ENCODE measurements at regions not wholly inside any gene's neighbourhood (a gene's known extent, or its start where the extent isn't known, plus 50 kb on each side); places are given as distances from the start of the nearest gene placed in this dataset.
"Not testable (repeated sequence)": the region's sequence is repeated elsewhere in the genome, so short reads cannot be mapped to it uniquely, and the experiment has no call there.

- Mint-ChIP-seq H3K9me3 (peaks cover 4% of the 10 kb centered on the region), H3K27ac (no peak overlapping the region), H3K4me3 (no peak overlapping the region), H3K4me1 (no peaks in the 10 kb centered on the region), H3K27me3 (no peaks in the 10 kb centered on the region), H3K36me3 (peaks cover 3% of the 10 kb centered on the region)
- no peak for ATAC-seq (ENCODE audit: low read depth)
- DNase-seq (ENCODE audit: low spot score in 2 of 2): no peak
These were observed 1004.9 kb upstream of the ZEB2 start for GRCh38 chr2:145524836-145525235.

- Mint-ChIP-seq H3K4me1 (no peaks in the 10 kb centered on the region), H3K27ac (no peak overlapping the region), H3K4me3 (no peak overlapping the region), H3K36me3 (peaks cover 3% of the 10 kb centered on the region), H3K27me3 (no peaks in the 10 kb centered on the region), H3K9me3 (peaks cover 4% of the 10 kb centered on the region)
- ATAC-seq (ENCODE audit: low read depth) (no peak), DNase-seq (ENCODE audit: low spot score in 2 of 2) (no peak)
These were observed 1004.4 kb upstream of the ZEB2 start for GRCh38 chr2:145524303-145524702.

DNA sequence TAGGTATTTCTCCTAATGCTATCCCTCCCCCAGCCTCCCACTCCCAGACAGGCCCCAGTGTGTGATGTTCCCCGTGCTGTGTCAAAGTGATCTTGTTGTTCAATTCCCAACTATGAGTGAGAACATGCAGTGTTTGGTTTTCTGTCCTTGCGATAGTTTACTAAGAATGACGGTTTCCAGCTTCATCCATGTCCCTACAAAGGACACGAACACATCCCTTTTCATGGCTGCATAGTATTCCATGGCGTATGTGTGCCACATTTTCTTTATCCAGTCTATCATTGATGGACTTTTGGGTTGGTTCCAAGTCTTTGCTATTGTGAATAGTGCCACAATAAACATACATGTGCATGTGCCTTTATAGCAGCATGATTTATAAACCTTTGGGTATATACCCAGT lies 999.3 kb upstream of the ZEB2 start:
- ATAC-seq (ENCODE audit: low read depth); DNase-seq (ENCODE audit: low spot score in 2 of 2); H3K4me1 Mint-ChIP-seq; H3K36me3 Mint-ChIP-seq; H3K9me3 Mint-ChIP-seq; H3K4me3 Mint-ChIP-seq; H3K27ac Mint-ChIP-seq; H3K27me3 Mint-ChIP-seq: not testable (repeated sequence)

DNA sequence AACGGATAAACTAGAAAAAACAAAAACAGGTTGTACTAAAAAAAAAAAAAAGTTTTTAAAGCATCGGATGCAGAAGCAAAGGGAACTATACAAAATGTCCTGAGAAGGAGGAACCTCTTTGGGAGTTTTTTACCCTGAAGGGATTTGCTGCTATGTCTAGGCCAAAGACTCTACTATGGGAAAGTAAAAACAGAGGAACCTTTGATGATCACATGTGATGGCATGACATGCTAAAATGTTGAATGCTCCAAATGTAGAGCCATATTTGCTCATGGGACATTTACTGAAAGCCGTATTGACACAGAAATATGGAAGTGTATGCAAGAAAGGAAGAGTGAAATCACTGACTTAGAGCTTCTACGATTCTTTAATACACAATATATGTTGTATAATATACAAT lies 992.0 kb upstream of the ZEB2 start:
- no peaks in the 10 kb centered on the region for H3K9me3 Mint-ChIP-seq
- H3K36me3 Mint-ChIP-seq: no peaks in the 10 kb centered on the region
- DNase-seq (ENCODE audit: low spot score in 2 of 2) (no peak), ATAC-seq (ENCODE audit: low read depth) (no peak)
- no peak overlapping the region for H3K27ac Mint-ChIP-seq
- no peaks in the 10 kb centered on the region for H3K27me3 Mint-ChIP-seq
- peaks cover 3% of the 10 kb centered on the region for H3K4me1 Mint-ChIP-seq
- no peak overlapping the region for H3K4me3 Mint-ChIP-seq

GRCh38 chr2:145503511-145503910 lies 983.6 kb upstream of the ZEB2 start:
- DNase-seq (ENCODE audit: low spot score in 2 of 2) (no peak), ATAC-seq (ENCODE audit: low read depth) (no peak)
- H3K4me1 Mint-ChIP-seq: no peaks in the 10 kb centered on the region
- no peaks in the 10 kb centered on the region for H3K36me3 Mint-ChIP-seq
- H3K27ac Mint-ChIP-seq: no peak overlapping the region
- H3K9me3 Mint-ChIP-seq: no peaks in the 10 kb centered on the region
- no peaks in the 10 kb centered on the region for H3K27me3 Mint-ChIP-seq
- no peak overlapping the region for H3K4me3 Mint-ChIP-seq

- ATAC-seq (ENCODE audit: low read depth): no peak
- H3K36me3 Mint-ChIP-seq: no peaks in the 10 kb centered on the region
- H3K27me3 Mint-ChIP-seq: no peaks in the 10 kb centered on the region
- H3K4me3 Mint-ChIP-seq: no peak overlapping the region
- no peaks in the 10 kb centered on the region for H3K4me1 Mint-ChIP-seq
- DNase-seq (ENCODE audit: low spot score in 2 of 2): no peak
- H3K27ac Mint-ChIP-seq: no peak overlapping the region
- H3K9me3 Mint-ChIP-seq: no peaks in the 10 kb centered on the region
These were observed 982.0 kb upstream of the ZEB2 start for GRCh38 chr2:145501920-145502319.

DNA sequence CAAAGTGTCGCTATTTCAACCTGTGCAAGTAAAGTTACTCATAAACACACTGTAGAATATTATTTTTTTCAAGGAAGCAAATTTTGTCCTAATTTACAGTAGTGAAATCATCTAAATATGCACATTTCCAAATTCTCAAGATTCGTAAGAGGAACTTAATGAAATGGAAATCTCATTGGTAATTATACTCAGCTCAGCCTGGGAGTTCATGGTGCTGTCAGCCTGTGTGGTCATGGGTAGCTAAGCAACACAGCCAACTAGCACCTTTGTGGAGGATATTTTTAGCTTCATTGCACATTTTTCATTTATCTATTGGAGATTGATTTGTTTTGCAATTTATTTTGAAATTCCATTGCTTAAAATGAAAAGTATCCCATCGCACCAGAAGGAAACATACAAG lies 975.7 kb upstream of the ZEB2 start:
- no peak for DNase-seq (ENCODE audit: low spot score in 2 of 2)
- Mint-ChIP-seq H3K9me3 (peaks cover 11% of the 10 kb centered on the region), H3K27ac (no peak overlapping the region), H3K4me1 (no peaks in the 10 kb centered on the region), H3K4me3 (no peak overlapping the region), H3K36me3 (no peaks in the 10 kb centered on the region), H3K27me3 (no peaks in the 10 kb centered on the region)
- no peak for ATAC-seq (ENCODE audit: low read depth)

DNA sequence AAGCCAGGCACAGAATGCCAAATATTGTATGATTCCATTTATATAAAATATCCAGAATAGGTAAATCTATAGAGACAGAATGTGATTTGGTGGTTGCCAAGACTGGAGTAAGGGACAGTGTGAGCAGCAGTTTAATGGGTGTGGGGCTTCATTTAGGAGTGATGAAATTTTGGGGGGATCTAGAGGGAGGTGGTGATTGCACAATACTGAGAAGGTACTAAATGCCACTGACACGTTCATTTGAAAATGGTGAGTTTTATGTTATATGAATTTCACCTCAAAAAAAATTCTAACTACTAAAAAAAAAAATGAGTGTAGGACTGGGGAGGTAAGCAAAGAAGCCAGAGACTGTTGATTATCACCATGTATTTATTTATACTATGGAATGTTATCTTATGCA lies 974.5 kb upstream of the ZEB2 start:
- H3K4me3 Mint-ChIP-seq: no peak overlapping the region
- ATAC-seq (ENCODE audit: low read depth): no peak

DNA sequence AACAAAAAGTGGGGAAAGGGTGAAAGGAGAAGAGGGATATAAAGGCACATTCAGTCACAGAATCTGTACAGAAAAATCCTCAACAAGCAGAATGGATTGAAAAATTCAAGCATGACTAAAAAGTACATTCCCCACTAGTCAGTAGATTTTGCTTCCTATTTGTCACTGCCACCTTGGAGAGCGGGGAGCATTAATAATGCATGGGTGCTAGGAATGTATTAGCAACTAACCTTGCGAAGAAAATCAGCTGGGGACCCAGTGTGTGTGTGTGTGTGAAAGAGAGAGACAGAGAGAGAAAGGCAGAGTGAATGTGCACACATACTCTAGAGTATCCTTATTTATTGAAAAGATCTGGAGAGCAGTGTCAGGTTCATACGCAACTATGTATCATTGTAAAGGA lies 968.7 kb upstream of the ZEB2 start:
- ATAC-seq (ENCODE audit: low read depth) (no peak), DNase-seq (ENCODE audit: low spot score in 2 of 2) (no peak)
- Mint-ChIP-seq H3K4me3 (no peak overlapping the region), H3K4me1 (no peaks in the 10 kb centered on the region), H3K9me3 (peaks cover 9% of the 10 kb centered on the region), H3K27me3 (no peaks in the 10 kb centered on the region), H3K36me3 (no peaks in the 10 kb centered on the region), H3K27ac (no peak overlapping the region)

More for the DNA sequence above, 974.5 kb upstream of the ZEB2 start:
- Mint-ChIP-seq H3K27me3 (no peaks in the 10 kb centered on the region), H3K4me1 (no peaks in the 10 kb centered on the region), H3K27ac (no peak overlapping the region), H3K36me3 (no peaks in the 10 kb centered on the region), H3K9me3 (peaks cover 11% of the 10 kb centered on the region)
- no peak for DNase-seq (ENCODE audit: low spot score in 2 of 2)

GRCh38 chr2:145484448-145485097 lies 964.7 kb upstream of the ZEB2 start:
- Mint-ChIP-seq H3K4me1 (peaks cover 2% of the 10 kb centered on the region), H3K36me3 (no peaks in the 10 kb centered on the region)
- DNase-seq (ENCODE audit: low spot score in 2 of 2): no peak

DNA sequence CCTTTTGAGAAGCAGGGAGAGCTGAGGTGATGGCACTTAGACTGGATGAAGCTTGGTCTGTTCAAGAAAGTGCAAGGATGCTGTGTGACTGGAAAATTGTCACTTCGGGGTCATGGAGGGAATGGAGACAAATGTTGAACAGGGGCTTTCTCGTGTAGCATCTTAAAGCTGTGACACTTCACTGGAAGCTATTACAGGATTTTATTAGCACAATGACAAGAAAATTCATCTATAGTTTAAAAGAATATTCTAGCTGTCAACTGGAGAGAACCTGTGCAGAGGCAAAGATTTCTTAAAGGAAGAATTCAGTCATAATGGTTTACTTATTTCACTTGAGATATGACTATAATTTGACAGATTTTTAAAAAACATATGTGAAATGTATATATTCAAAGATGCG lies 963.9 kb upstream of the ZEB2 start:
- ATAC-seq (ENCODE audit: low read depth) (no peak), DNase-seq (ENCODE audit: low spot score in 2 of 2) (no peak)
- H3K4me1 Mint-ChIP-seq: peaks cover 2% of the 10 kb centered on the region

More at GRCh38 chr2:145484448-145485097, 964.7 kb upstream of the ZEB2 start:
- no peak overlapping the region for H3K4me3 Mint-ChIP-seq
- no peak overlapping the region for H3K27ac Mint-ChIP-seq
- ATAC-seq (ENCODE audit: low read depth): no peak
- no peaks in the 10 kb centered on the region for H3K9me3 Mint-ChIP-seq
- H3K27me3 Mint-ChIP-seq: no peaks in the 10 kb centered on the region

GRCh38 chr2:145481334-145481922 lies 961.5 kb upstream of the ZEB2 start:
- Mint-ChIP-seq H3K27me3 (no peaks in the 10 kb centered on the region), H3K27ac (no peak overlapping the region), H3K4me3 (no peak overlapping the region), H3K36me3 (no peaks in the 10 kb centered on the region), H3K4me1 (peaks cover 2% of the 10 kb centered on the region), H3K9me3 (no peaks in the 10 kb centered on the region)
- DNase-seq (ENCODE audit: low spot score in 2 of 2): no peak
- ATAC-seq (ENCODE audit: low read depth): no peak

More for the DNA sequence above, 963.9 kb upstream of the ZEB2 start:
- no peak overlapping the region for H3K27ac Mint-ChIP-seq
- H3K27me3 Mint-ChIP-seq: no peaks in the 10 kb centered on the region
- H3K36me3 Mint-ChIP-seq: no peaks in the 10 kb centered on the region
- H3K4me3 Mint-ChIP-seq: no peak overlapping the region
- H3K9me3 Mint-ChIP-seq: no peaks in the 10 kb centered on the region

- no peaks in the 10 kb centered on the region for H3K36me3 Mint-ChIP-seq
- H3K4me3 Mint-ChIP-seq: no peak overlapping the region
- H3K27me3 Mint-ChIP-seq: no peaks in the 10 kb centered on the region
- ATAC-seq (ENCODE audit: low read depth) (no peak), DNase-seq (ENCODE audit: low spot score in 2 of 2) (no peak)
- peaks cover 2% of the 10 kb centered on the region for H3K9me3 Mint-ChIP-seq
- no peak overlapping the region for H3K27ac Mint-ChIP-seq
- H3K4me1 Mint-ChIP-seq: peaks cover 2% of the 10 kb centered on the region
These were observed 944.9 kb upstream of the ZEB2 start for GRCh38 chr2:145464866-145465265.

DNA sequence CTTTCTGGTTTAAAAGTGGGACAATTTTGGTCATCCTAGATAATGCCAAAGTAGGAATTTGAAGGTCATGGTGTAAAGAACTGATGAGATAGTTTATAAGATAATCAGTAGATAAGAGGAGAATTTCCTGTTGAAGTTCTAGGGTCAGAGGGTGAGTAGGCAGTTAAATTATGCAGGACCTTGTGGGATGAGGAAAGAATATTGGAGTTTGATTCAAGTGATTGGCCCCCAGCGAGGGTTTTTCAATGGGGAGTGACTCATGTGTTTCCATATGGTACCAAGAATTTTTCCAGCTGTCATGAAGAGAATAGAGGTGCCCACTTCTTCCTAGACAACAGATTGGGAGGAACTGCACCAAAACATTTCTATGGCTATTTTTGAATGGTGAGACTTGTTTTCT lies 940.2 kb upstream of the ZEB2 start:
- H3K4me3 Mint-ChIP-seq: no peak overlapping the region
- H3K9me3 Mint-ChIP-seq: peaks cover 4% of the 10 kb centered on the region
- no peak overlapping the region for H3K27ac Mint-ChIP-seq
- DNase-seq (ENCODE audit: low spot score in 2 of 2) (no peak), ATAC-seq (ENCODE audit: low read depth) (no peak)
- no peaks in the 10 kb centered on the region for H3K27me3 Mint-ChIP-seq
- peaks cover 2% of the 10 kb centered on the region for H3K4me1 Mint-ChIP-seq
- no peaks in the 10 kb centered on the region for H3K36me3 Mint-ChIP-seq

Data from memory B cell (primary cell).